SK-N-SH treated with all-trans-retinoic acid at 6 μM for 48 hours (cell line): ENCODE measurements at regions not wholly inside any gene's neighbourhood (a gene's known extent, or its start where the extent isn't known, plus 50 kb on each side); places are given as distances from the start of the nearest gene placed in this dataset.

Experiments used
- CSDC2 ChIP-seq: fragments of 250-450 bp; sonication (Bioruptor Pico); IDR thresholded peaks from 2 replicates; pipeline ENCODE4 v1.5.0; 2020; ENCODE audit warnings: mild to moderate bottlenecking, moderate library complexity
- ESRRG ChIP-seq: fragments of 250-450 bp; sonication (Bioruptor Pico); IDR thresholded peaks from 2 replicates; pipeline ENCODE4 v1.6.1; 2021; ENCODE audit warnings: mild to moderate bottlenecking
- ZFP30 ChIP-seq: fragments of 450-650 bp; formaldehyde crosslinking; IDR thresholded peaks from 2 replicates; pipeline ENCODE4 v1.5.0; 2022; ENCODE audit warnings: mild to moderate bottlenecking, moderate library complexity
- ZNF70 ChIP-seq: fragments of 450-650 bp; formaldehyde crosslinking; IDR thresholded peaks from 2 replicates; pipeline ENCODE4 v1.5.0; 2020; ENCODE audit warnings: mild to moderate bottlenecking, moderate library complexity
- TF ChIP-seq, protein P1 (sequence below): fragments of 250-450 bp; sonication (Bioruptor Pico); IDR thresholded peaks from 2 replicates; pipeline ENCODE4 v1.8.0; 2021; ENCODE audit warnings: low read depth, mild to moderate bottlenecking, moderate library complexity, borderline replicate concordance

DNA sequence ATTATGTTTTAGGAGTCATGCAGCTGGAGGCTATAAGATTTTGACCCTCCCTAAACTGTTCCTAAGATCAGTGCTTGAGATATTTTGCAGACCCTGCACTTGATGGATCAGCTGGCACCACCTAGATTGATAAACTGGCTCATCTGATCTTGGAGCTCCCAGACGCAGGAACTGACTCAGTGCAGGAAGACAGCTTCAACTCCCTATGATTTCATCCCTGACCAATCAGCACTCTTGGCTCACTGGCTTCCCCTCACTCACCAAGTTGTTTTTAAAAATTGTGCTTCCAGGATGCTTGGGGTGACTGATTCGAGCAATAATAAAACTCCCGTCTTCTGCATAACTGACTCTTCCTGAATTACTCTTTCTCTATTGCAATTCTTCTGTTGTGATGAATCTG is 637.5 kb upstream of the FAT3 start:
- TF ChIP-seq ZFP30 (CRISPR knock-in tag) = no peak
- no peak for TF ChIP-seq ZNF70 (CRISPR knock-in tag)
- TF ChIP-seq CSDC2 (CRISPR knock-in tag) = no peak
- TF ChIP-seq ESRRG (CRISPR knock-in tag) = no peak
- TF ChIP-seq, protein P1, sequence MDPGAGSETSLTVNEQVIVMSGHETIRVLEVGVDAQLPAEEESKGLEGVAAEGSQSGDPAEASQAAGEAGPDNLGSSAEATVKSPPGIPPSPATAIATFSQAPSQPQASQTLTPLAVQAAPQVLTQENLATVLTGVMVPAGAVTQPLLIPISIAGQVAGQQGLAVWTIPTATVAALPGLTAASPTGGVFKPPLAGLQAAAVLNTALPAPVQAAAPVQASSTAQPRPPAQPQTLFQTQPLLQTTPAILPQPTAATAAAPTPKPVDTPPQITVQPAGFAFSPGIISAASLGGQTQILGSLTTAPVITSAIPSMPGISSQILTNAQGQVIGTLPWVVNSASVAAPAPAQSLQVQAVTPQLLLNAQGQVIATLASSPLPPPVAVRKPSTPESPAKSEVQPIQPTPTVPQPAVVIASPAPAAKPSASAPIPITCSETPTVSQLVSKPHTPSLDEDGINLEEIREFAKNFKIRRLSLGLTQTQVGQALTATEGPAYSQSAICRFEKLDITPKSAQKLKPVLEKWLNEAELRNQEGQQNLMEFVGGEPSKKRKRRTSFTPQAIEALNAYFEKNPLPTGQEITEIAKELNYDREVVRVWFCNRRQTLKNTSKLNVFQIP = no peak
